SK-N-SH (cell line): ENCODE measurements at regions not wholly inside any gene's neighbourhood (a gene's known extent, or its start where the extent isn't known, plus 50 kb on each side); places are given as distances from the start of the nearest gene placed in this dataset.

Experiments
- CTCF ChIA-PET: fragments of 300-600, 350-600 bp; formaldehyde crosslinking; extraction: SDS; loops from one replicate; lab custom pipeline; 2021; lab: Yijun Ruan, JAX
- POLR2A ChIA-PET: fragments of 350-600 bp; sonication (Branson Sonifier 250); formaldehyde crosslinking; extraction: SDS; loops from one replicate; lab custom pipeline; 2020; ENCODE audit warnings: antibody characterized with exemption, inconsistent platforms; lab: Yijun Ruan, JAX
- DNase-seq: peaks from one replicate; pipeline ENCODE4 v3.0.0; 2012
- H2AFZ ChIP-seq: fragments of 200-600 bp; sonication (generic); 2 replicates; pipeline ENCODE4 v1.8.1; 2016; ENCODE audit warnings: antibody characterized with exemption, mild to moderate bottlenecking, low read depth
- H3F3A ChIP-seq: fragments of 200-600 bp; sonication (generic); replicated peaks from 2 replicates; pipeline ENCODE3; 2016; ENCODE audit warnings: antibody characterized with exemption, mild to moderate bottlenecking; ENCODE audit not compliant: insufficient read depth
- H3K27ac ChIP-seq, 2 experiments: fragments of 200-500 bp in 1 of 2; fragments of 200-600 bp in 1 of 2; sonication (Bioruptor generic) in 1 of 2; sonication (generic), shearing (Covaris generic) in 1 of 2; 2 replicates each; pipeline versions ENCODE4 v1.5.1 to v1.6.1; 2014 to 2016; ENCODE audit warnings: low read depth in 2 of 2, inconsistent platforms in 1 of 2, low read length in 1 of 2, mild to moderate bottlenecking in 1 of 2, mixed read lengths in 1 of 2
- H3K27me3 ChIP-seq: fragments of 200-600 bp; sonication (generic), shearing (Covaris generic); 2 replicates; pipeline ENCODE4 v1.6.1; 2016; ENCODE audit warnings: mixed run types; ENCODE audit not compliant: insufficient read depth
- H3K36me3 ChIP-seq, 2 experiments: fragments of 200-500 bp in 1 of 2; fragments of 200-600 bp in 1 of 2; sonication (Bioruptor generic) in 1 of 2; sonication (generic) in 1 of 2; replicated peaks in 1 of 2; 2 replicates each; pipeline versions ENCODE3 to v1.5.1; 2014 to 2016; ENCODE audit warnings: low read length in 1 of 2, mild to moderate bottlenecking in 1 of 2; ENCODE audit not compliant: insufficient read depth in 2 of 2, control insufficient read depth in 1 of 2
- H3K4me1 ChIP-seq, 2 experiments: fragments of 200-500 bp in 1 of 2; fragments of 200-600 bp in 1 of 2; sonication (Bioruptor generic) in 1 of 2; sonication (generic), shearing (Covaris generic) in 1 of 2; 2 replicates each; pipeline versions ENCODE4 v1.5.1 to v1.6.1; 2014 to 2016; ENCODE audit warnings: low read depth in 1 of 2, low read length in 1 of 2, mixed run types in 1 of 2; ENCODE audit not compliant: insufficient read depth in 2 of 2, control insufficient read depth in 1 of 2
- H3K4me2 ChIP-seq: fragments of 200-600 bp; sonication (generic), shearing (Covaris generic); 2 replicates; pipeline ENCODE4 v1.6.1; 2017; ENCODE audit warnings: mixed run types
- H3K4me3 ChIP-seq, 2 experiments: fragments of 200-500 bp in 1 of 2; fragments of 200-600 bp in 1 of 2; sonication (Bioruptor generic) in 1 of 2; sonication (generic), shearing (Covaris generic) in 1 of 2; 2 replicates each; pipeline versions ENCODE4 v1.5.1 to v1.8.1; 2014 to 2016; ENCODE audit warnings: low read depth in 2 of 2, inconsistent platforms in 1 of 2, low read length in 1 of 2, mild to moderate bottlenecking in 1 of 2, mixed read lengths in 1 of 2, moderate library complexity in 1 of 2
- H3K79me2 ChIP-seq: fragments of 200-600 bp; sonication (generic); 2 replicates; pipeline ENCODE4 v1.8.1; 2017; ENCODE audit warnings: mild to moderate bottlenecking; ENCODE audit not compliant: insufficient read depth
- H3K9ac ChIP-seq: fragments of 200-600 bp; sonication (generic); 2 replicates; pipeline ENCODE4 v1.6.1; 2017; ENCODE audit warnings: mixed run types
- H3K9me2 ChIP-seq: fragments of 200-600 bp; sonication (generic); 2 replicates; pipeline ENCODE4 v1.6.1; 2017; ENCODE audit warnings: mixed run types
- H3K9me3 ChIP-seq: fragments of 200-600 bp; sonication (generic); 2 replicates; pipeline ENCODE4 v1.6.1; 2017; ENCODE audit warnings: mixed run types, mild to moderate bottlenecking, moderate library complexity
- H4K20me1 ChIP-seq: fragments of 200-600 bp; sonication (generic); 2 replicates; pipeline ENCODE4 v1.6.1; 2017; ENCODE audit warnings: mild to moderate bottlenecking, mixed run types; ENCODE audit not compliant: insufficient read depth
- CHD2 ChIP-seq: fragments of 150-350 bp; IDR thresholded peaks from 2 replicates; pipeline ENCODE4 v1.6.1; 2018; ENCODE audit warnings: low read length; ENCODE audit not compliant: partially characterized antibody
- ELF1 ChIP-seq: IDR thresholded peaks from 2 replicates; pipeline ENCODE4 v1.4.0; 2012
- EZH2phosphoT487 ChIP-seq: fragments of 200-600 bp; sonication (generic); IDR thresholded peaks from 2 replicates; pipeline ENCODE4 v1.6.1; 2017; ENCODE audit warnings: low read depth, mixed run types, mild to moderate bottlenecking, antibody characterized with exemption, moderate library complexity, borderline replicate concordance
- FOXM1 ChIP-seq: IDR thresholded peaks from 2 replicates; pipeline ENCODE4 v1.4.0; 2012; ENCODE audit warnings: low read depth, mild to moderate bottlenecking
- GABPA ChIP-seq: IDR thresholded peaks from 2 replicates; pipeline ENCODE4 v1.4.0; 2012; ENCODE audit warnings: low read depth, mild to moderate bottlenecking
- MEF2A ChIP-seq: IDR thresholded peaks from 2 replicates; pipeline ENCODE4 v1.4.0; 2012; ENCODE audit warnings: low read depth, borderline replicate concordance
- MXI1 ChIP-seq: IDR thresholded peaks from 2 replicates; pipeline ENCODE4 v1.6.1; 2012; ENCODE audit warnings: mild to moderate bottlenecking, low read depth, low read length, improper control_type of control experiment
- POLR2AphosphoS5 ChIP-seq: IDR thresholded peaks from 2 replicates; pipeline ENCODE4 v1.6.1; 2012; ENCODE audit warnings: low read depth, low read length
- RCOR1 ChIP-seq: fragments of 150-350 bp; IDR thresholded peaks from 2 replicates; pipeline ENCODE4 v1.6.1; 2017; ENCODE audit warnings: antibody characterized with exemption, low read length
- RFX5 ChIP-seq: IDR thresholded peaks from 2 replicates; pipeline ENCODE4 v1.6.1; 2012; ENCODE audit warnings: mild to moderate bottlenecking, improper control_type of control experiment, low read length
- RXRA ChIP-seq: IDR thresholded peaks from 2 replicates; pipeline ENCODE4 v1.4.0; 2012; ENCODE audit warnings: low read depth, mild to moderate bottlenecking, borderline replicate concordance
- SIN3A ChIP-seq: IDR thresholded peaks from 2 replicates; pipeline ENCODE4 v1.6.1; 2012; ENCODE audit warnings: low read depth, mild to moderate bottlenecking, low read length, moderate library complexity, borderline replicate concordance
- TCF12 ChIP-seq: IDR thresholded peaks from 2 replicates; pipeline ENCODE4 v1.4.0; 2012
- TEAD4 ChIP-seq: IDR thresholded peaks from 2 replicates; pipeline ENCODE4 v1.4.0; 2012; ENCODE audit warnings: mild to moderate bottlenecking, borderline replicate concordance; ENCODE audit not compliant: insufficient read depth
- WGBS: methylation state at CpG from one replicate; pipeline ENCODE4 v1.1.6; 2017; ENCODE audit warnings: low lambda C conversion rate; 5-methylcytosine and 5-hydroxymethylcytosine counted together
- TF ChIP-seq, protein P1 (sequence below): IDR thresholded peaks from 2 replicates; pipeline ENCODE4 v1.4.0; 2012; ENCODE audit warnings: low read depth, borderline replicate concordance
- TF ChIP-seq, protein P2 (sequence below): IDR thresholded peaks from 2 replicates; pipeline ENCODE4 v1.4.0; 2012; ENCODE audit warnings: low read depth

- no peaks in the 10 kb centered on the region for H3K9me3 ChIP-seq
- no peak overlapping the region for H3K9ac ChIP-seq
- no peaks in the 10 kb centered on the region for H3K79me2 ChIP-seq
- H3K27ac ChIP-seq, result no peak overlapping the region
- H3K4me2 ChIP-seq, result no peak overlapping the region
- no peaks in the 10 kb centered on the region for H4K20me1 ChIP-seq
- no peak overlapping the region for H3K4me3 ChIP-seq
- no peak for DNase-seq
- H3K27me3 ChIP-seq, result no peaks in the 10 kb centered on the region
- WGBS, result 4% methylated on average over 1 of the region's 1 CpG
- no peaks in the 10 kb centered on the region for H3F3A ChIP-seq
- POLR2A ChIA-PET, result no interaction called here
- H3K4me1 ChIP-seq, result no peaks in the 10 kb centered on the region
- H2AFZ ChIP-seq, result no peak overlapping the region
- CTCF ChIA-PET, result interaction anchor here (0.8 to 1.4 kb wide), 2 partner anchors 10 to 844 kb away, joined by 3 to 4 read pairs; no protein-coding TSS in a partner anchor
- H3K9me2 ChIP-seq, result no peaks in the 10 kb centered on the region
- TF ChIP-seq RFX5, result no peak
- TF ChIP-seq TEAD4, result no peak
- TF ChIP-seq FOXM1, result no peak
- no peak for TF ChIP-seq POLR2AphosphoS5
- H3K36me3 ChIP-seq, result no peaks in the 10 kb centered on the region
Measured at GRCh38 chr11:80165744-80166143, 724.9 kb upstream of the TENM4 start.

- DNase-seq, result no peak
- Histone ChIP-seq H2AFZ (no peak overlapping the region), H3K4me2 (no peak overlapping the region), H3K4me1 (no peaks in the 10 kb centered on the region), H3K9me2 (no peaks in the 10 kb centered on the region), H3K9ac (no peak overlapping the region), H3F3A (no peaks in the 10 kb centered on the region), H3K4me3 (no peak overlapping the region), H3K27ac (no peak overlapping the region), H3K79me2 (no peaks in the 10 kb centered on the region), H4K20me1 (no peaks in the 10 kb centered on the region), H3K9me3 (no peaks in the 10 kb centered on the region), H3K27me3 (no peaks in the 10 kb centered on the region), H3K36me3 (no peaks in the 10 kb centered on the region)
- 46% methylated on average over 1 of the region's 1 CpG for WGBS
- TF ChIP-seq, protein P1, sequence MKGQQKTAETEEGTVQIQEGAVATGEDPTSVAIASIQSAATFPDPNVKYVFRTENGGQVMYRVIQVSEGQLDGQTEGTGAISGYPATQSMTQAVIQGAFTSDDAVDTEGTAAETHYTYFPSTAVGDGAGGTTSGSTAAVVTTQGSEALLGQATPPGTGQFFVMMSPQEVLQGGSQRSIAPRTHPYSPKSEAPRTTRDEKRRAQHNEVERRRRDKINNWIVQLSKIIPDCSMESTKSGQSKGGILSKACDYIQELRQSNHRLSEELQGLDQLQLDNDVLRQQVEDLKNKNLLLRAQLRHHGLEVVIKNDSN, result no peak
- TF ChIP-seq EZH2phosphoT487 (no peak), MEF2A (no peak), RCOR1 (no peak), FOXM1 (no peak), ELF1 (no peak), TCF12 (no peak), CHD2 (no peak), RXRA (no peak), MXI1 (no peak), POLR2AphosphoS5 (no peak), SIN3A (no peak), GABPA (no peak)
- TF ChIP-seq, protein P2, sequence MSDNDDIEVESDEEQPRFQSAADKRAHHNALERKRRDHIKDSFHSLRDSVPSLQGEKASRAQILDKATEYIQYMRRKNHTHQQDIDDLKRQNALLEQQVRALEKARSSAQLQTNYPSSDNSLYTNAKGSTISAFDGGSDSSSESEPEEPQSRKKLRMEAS, result no peak
- ChIA-PET POLR2A (no interaction called here), CTCF (no interaction called here)
Measured at GRCh38 chr11:80163441-80163840, 722.6 kb upstream of the TENM4 start.
